Activated CD8-positive, alpha-beta memory T cell treated with anti-CD3 and anti-CD28 coated beads for 24 hours (primary cell): ENCODE measurements at regions not wholly inside any gene's neighbourhood (a gene's known extent, or its start where the extent isn't known, plus 50 kb on each side); places are given as distances from the start of the nearest gene placed in this dataset.
"Not testable (repeated sequence)": the region's sequence is repeated elsewhere in the genome, so short reads cannot be mapped to it uniquely, and the experiment has no call there.

Experiments
- DNase-seq: peaks from one replicate; pipeline ENCODE4 v3.0.0-alpha.2; 2020

DNA sequence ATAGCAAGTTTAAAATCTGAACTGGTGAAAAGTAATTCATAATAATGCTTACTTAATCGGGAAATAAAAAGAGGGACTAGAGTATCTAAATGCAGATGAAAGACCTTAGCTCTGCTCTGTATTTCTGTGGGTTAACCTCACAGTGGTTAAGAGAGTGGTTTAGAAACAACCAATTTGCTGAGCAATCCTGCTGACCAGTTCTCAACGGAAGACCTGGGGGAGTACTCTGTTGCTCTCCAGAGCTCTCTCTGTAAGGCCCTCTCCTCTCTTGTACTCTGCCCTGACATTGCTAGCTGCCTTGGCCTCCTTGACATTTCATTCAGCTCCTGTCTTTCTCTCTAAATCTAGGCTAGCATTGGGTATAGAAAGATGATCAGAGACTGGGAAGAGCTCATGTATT, 1186.6 kb upstream of the SEMA6A start:
- no peak for DNase-seq

DNA sequence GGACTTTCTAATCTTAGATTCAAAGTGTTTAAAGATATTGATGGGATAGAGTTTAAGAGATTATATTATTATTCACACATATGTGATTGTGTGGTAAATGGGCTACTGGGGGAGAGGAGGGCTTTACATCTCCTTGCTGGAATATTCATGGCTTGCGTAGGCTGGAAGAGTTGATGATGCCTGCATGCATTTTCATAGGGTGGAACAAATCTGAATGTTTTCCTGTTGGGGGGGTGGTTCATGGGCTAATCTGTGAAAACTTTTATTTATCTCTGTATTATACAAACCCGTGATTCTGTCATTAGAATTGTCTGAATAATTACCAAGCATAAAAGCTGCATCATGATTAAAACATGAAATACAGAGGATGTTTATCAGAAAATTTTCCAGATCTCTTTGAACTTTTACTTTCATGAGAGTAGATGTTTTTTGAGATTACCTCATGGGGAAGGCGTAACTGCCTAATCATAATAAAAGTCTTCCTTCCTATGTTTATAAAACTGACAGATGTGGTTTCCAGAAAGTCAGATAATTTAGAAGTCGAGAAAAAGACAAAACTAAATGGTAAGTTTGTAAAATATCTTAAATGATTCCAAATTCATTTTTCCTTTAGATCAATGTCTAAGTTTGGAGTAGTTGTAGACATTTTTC, 1185.4 kb upstream of the SEMA6A start:
- DNase-seq, result no peak

DNA sequence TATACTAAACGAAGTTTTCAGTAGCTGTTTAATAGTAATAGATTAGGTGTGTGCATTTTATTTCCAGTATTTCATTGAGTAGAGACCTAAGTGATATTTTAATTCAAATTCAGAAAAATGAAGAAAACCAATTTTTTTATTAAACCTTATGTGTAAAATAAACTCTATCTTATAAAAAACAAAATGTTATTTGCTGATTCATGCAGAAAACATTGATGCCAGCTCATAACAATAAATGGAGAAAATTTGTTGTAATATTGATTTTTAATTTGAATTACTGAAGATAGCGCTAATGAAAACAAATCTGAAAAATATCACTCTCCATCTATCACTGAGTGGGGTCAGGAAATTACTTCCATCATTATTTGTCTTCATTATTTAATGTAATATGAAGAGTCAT, 1177.8 kb upstream of the SEMA6A start:
- DNase-seq, result no peak

DNA sequence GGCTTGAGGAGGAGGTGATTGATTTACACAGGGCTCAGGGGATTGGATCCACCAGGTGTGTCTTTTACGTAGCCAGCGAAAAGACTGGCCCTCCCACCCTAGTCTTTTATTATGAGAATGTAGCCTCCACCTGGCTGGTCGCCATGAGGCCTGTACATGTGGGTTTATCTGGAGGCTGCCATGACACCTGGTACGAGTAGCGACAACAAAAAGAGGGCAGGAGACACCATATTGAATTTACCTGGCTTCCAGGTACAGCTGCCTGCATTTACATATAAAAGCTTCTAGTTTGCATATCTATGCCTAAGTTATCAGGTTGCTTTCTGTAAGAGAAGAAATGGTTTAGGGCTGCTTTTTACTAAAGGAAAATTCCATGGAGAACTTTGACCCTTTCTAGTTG, 1173.7 kb upstream of the SEMA6A start:
- DNase-seq, result no peak

DNA sequence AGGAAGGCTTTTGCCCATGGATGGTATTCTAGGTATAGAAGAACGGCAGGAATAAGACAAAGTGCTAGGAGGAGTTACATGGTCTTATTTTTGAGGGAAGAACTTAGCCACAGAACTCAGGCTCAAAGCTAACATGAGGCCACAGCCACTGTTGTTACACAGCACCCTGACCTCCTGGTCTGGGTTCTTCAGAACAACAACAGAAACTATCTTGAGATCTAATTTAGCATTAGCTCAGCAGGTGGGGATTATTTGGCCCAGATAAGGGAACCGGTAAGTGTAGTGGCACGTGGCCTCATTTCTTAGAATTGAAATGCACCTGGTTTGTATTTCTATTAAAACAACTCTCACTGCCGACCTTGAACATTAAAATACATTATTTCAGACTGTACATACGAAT, 1168.7 kb upstream of the SEMA6A start:
- no peak for DNase-seq

DNA sequence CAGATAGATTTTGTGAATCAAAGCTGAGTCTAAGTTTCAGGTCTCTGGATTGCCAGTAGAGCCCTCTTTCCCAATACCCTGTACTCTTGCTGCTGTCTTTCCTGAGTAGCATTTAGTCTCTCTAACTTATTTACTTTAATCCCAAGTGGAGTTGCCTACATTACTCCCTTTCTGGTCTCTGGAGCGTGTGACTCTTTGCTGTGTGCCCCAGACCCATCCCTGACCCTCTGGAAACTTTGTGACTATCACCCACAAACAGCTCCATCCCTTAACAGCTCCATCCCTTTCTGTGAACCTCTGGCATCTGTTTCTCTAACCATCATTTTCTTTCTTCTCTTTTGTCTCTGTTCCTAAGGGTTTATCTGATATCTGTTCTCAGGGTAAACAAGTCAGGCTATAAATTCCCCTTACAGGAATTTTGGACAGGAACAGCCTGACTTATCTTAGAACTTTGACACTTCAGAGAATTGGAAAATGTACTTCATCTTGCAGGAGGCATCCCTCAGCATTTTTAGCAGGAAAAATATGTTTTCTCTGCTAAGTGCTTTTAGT, 1167.1 kb upstream of the SEMA6A start:
- no peak for DNase-seq

DNA sequence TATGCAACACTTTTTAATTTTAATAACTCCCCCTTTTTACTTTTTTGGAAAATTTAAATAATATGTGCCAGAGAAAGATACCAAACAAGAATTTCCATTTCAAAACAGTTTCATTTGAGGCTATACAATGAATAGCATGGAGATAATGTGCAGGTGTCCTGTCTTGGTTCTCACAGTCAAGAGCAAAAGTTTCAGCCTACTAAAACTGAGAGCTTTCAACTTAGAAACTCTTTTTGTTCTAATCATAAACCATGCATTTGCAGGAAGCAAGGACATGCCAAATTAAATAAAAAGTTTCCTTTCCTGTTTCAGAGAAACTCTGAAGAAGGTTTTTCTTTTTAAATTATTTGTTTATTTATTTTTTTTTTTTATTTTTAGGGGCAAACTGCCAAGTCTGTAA, 1165.6 kb upstream of the SEMA6A start:
- DNase-seq, result no peak

DNA sequence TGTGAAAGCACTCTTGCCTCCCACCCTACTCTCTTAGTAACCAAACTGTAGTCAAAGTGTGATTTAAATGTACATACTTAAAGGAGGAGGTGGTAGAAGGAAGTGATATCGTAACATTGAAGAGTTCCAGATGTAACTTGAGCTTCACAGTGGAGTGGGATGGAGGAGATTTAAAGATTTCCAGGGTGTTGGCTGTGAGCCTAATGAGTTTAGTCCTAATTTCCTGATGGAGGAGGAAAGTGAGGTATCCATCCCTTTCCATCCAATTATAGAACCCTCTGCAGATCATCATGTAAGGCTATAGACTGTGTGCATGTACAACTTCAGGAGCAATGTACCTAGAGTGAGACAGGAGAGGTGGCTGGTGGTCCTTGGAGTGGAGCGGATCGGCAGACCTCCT, 1163.9 kb upstream of the SEMA6A start:
- no peak for DNase-seq

DNA sequence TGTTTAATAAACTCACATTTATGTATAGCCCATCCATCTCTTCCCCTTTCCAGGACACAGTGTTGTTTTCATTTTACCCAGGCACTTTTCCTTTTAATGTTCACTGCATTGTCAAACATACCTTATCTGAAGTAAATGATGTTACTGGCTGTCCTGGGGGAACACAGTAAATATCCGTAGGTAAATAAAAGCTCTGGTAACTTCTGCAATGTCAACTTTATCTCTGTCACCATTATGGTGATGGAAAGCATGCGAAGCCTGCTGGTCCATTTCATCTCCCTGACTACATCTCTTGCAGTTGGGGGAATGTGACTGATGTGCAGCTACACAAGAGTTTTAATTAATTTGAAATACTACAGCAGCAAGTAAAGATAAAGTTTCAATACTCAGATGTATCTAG, 1162.1 kb upstream of the SEMA6A start:
- no peak for DNase-seq

DNA sequence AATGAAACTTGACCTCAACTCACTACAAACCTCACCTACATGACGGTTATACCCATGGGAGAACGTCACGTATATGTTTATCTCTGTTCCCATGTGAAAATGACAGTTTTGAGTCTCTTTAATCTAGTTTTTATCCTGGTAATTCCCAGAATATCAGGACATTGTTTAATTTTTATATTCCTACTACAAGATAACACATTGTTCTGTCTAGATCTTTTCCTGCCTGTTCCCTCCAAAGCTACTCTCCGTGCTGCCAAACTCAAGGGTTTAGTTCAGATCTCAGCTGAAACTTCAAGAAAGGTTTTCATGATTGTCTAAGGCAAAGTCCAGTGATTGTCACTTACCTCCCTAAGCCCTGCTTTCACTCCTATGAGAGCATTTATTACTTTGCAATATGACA, 1159.4 kb upstream of the SEMA6A start:
- no peak for DNase-seq

DNA sequence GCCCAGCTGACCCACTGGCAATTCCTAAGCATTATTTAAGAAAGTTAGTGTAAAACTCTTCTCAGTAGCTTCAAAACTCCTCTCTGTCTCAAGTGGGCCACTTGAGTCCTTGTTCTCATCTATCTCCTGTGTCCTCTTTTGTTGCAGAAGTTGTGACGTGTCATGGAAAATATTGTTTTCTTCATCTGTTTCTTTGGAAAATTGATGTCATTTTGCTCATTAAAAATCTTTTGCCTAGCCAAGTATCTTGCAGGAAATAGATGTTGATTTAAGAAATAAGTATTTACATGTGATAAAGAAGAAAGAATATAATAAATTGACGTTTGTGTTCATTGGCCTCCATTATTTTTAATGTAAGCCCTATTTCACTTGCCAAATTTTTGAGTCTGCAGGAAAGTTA, 1158.4 kb upstream of the SEMA6A start:
- DNase-seq, result no peak

DNA sequence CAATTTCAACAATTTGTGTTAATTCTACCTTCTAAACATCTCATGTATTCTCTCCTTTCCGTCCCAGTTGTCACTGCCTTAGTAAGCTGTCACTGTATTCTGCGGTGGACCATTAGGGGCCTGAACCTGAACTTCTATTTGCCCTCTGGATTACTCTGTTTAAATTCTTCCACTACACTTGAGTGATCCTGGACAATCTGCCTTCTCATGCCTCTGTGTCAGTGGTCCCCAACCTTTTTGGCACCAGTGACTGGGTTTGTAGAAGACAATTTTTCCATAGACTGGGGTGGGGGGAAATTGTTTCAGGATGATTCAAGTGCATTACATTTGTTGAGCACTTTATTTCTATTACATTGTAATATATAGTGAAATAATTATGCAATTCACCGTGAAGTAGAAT, 1157.6 kb upstream of the SEMA6A start:
- no peak for DNase-seq

DNA sequence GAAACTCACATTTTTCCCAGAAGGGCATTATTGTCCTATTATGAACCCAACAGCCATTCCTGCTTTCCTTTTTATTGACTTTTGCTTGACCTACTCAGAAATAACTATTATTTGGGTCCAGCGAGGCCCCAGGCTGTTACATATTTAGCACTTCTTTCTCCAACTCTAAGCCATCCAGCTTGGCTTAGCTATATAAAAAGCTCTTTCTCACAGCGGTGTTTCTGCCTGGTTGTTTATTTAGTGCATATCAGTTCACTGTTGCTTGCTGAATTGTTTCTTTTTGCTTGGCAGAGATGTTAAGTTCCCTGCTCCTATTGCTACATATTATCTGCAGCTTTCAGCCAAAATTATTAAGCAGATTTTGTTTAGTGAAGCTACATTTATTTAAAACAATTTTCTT, 1156.8 kb upstream of the SEMA6A start:
- no peak for DNase-seq

DNA sequence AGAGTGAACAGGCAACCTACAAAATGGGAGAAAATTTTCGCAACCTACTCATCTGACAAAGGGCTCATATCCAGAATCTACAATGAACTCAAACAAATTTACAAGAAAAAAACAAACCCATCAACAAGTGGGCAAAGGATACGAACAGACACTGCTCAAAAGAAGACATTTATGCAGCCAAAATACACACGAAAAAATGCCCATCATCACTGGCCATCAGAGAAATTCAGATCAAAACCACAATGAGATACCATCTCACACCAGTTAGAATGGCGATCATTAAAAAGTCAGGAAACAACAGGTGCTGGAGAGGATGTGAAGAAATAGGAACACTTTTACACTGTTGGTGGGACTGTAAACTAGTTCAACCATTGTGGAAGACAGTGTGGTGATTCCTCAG, 1146.2 kb upstream of the SEMA6A start:
- DNase-seq, result not testable (repeated sequence)

DNA sequence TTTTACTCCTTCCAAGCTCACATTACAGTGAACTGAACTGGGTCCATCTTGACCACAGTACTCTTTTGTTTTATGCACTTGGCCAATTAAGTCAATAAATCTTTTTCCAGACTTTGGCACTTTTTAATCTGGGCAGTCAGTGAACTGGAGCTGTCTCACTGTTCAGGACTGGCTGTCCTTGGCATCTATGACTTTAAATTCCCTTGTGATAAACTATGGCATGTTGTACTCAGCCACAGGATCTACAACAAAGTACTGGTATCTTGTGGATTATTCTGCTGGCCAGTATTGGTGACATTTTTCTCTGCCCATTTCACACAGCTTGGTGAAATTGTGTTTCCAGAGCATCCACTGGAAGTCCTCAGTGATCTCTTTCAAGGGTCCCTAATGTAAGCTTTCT, 1144.8 kb upstream of the SEMA6A start:
- DNase-seq, result no peak

DNA sequence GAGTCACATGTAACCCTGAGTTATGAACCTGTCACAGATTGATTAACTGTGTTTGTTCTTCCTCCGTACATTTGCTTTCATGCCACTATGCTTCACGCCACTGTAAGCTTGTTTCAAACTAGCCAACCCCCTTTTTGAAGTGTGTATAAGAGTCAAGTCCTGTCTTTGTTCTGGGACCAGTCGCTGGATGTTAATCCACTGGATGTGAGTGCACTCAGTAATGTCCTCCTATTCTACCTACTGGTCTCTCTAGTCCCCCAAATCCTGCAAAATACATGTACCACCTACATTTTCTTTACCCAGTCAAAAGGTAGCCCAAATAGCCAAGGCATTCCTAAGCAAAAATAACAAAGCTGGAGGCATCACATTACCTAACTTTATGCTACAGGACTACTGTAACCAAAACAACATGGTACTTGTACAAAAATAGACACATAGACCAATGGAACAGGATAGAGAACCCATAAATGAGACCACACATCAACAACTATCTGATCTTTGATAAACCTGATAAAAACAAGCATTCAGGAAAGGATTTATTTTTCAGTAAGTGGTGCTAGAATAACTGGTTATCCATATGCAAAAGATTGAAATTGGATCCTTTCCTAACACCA, 1139.1 kb upstream of the SEMA6A start:
- no peak for DNase-seq

DNA sequence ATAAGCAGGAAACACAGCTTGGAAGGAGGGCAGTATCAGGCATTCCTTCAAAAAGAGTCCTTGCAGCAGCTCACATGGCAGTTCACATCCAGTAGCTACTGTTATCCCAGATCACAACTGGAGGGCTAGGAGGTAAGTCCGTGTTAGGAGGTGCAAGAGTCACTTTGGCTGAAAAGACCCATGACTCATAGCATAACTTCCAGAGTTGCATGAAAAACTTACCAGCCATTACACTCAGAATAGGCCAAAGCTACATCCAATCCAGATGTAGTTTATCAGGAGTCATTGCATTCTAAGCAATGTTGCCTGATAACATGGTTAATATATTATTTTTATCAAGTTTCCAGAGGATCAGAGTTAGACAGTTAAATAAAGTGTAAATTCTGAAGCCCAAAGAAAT, 1126.4 kb upstream of the SEMA6A start:
- DNase-seq, result no peak

DNA sequence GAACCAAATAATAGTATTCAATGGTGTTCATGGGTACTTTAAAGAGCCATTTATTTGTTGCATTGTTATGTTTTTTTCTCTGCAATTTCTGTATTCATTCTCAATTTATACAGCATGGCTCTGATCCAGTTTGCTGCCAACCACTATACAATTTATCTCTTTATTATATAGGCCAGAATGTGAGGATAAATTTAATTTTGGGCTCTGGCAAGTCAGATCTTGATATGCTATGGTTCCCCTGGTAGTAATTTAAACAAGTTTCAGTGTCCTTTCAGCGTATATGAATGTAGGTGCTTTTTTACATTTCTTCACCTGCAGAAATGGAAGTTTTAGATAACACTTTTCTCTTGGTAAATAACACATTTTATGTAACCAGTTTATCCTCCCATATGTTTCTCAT, 1118.0 kb upstream of the SEMA6A start:
- no peak for DNase-seq

DNA sequence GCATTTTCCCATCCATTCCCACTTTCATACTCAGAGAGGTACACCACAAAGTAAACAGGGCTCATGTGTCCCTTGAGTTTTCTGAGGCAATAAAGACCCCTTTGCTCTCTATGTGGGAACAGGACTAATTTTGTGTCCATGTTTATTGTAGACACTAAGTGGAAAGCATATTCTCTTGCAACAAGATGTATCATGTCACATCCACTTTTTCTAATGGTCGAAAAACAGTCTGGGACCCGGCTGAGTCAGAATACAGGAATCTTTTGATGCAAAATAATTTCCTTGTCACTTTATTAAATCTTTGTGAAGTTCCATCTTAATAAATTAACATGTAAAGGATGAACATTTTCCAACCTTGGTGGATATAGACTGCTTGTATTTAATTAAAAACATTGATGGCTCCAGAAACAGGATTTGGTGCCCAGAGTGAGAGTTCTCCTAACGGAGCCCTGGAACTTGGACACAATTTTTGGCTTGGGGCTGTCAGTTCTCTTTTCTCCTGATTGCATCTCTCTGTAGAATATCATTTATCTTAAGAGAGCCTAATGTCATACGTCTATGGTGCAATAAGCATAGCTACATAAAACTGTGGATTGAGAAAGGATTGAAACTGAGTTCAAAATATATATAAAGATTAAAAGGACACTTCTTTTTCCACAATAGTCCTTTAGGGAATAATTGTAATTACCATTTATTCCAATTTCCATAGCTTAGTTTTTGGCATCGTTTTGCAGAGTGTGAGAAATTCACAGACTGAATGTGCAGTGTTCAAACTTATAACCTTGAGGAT, 1116.7 kb upstream of the SEMA6A start:
- DNase-seq, result no peak

DNA sequence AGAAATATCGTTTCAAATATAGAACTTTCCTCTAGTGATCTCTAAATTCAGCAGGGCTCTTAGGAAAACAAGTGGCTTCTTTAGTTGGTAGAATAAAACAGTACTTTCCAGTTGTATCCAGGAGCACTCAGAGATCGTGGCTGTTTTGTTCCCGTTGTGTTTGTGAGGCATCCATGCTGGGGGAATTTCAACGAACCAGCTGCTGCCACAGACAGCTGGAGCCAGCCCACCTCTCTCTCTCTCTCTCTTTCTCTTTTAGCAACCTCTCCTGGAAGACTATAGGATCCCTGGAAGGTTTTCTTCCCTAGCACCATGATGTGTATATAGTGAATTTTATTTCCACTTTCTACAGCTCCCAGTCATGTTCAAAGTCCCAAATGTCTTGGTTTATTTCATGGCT, 1116.0 kb upstream of the SEMA6A start:
- no peak for DNase-seq

DNA sequence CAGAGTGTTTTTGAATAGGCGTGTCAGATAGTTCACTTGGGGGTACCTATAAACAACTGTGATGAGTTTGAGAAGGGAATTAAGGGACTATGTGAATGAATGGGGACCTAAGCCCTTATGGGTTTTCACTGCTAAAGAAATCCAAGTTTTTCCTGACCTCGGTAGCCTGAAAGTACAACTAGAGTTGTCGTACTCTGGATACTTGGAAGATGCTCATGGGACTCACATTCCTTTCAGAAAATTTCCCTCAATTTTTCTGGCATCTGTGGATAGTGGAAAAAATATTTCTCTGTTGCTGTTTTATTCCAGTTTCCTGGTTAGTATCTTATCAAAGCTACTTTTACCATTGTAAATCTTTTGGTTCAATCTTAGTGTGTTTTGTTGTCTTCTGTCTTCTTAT, 1112.3 kb upstream of the SEMA6A start:
- DNase-seq, result no peak

DNA sequence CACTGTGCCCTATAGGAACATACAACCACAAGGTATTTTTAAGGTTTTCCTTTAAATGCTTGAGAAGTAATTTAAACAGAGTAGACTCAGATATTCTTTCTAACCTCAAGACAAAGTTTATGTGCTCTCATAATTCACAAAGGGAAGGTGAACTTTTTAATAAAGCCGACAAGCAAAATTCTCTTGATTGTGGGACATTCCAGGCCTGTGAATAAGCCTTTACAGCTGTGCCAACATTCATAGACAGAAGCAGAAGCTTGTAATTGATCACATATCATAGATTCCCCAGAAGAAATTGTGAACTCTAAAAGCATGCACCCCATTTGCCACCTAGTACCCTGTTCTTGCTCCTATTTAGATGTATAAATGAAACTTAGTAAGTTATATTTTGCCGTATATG, 1107.8 kb upstream of the SEMA6A start:
- no peak for DNase-seq

DNA sequence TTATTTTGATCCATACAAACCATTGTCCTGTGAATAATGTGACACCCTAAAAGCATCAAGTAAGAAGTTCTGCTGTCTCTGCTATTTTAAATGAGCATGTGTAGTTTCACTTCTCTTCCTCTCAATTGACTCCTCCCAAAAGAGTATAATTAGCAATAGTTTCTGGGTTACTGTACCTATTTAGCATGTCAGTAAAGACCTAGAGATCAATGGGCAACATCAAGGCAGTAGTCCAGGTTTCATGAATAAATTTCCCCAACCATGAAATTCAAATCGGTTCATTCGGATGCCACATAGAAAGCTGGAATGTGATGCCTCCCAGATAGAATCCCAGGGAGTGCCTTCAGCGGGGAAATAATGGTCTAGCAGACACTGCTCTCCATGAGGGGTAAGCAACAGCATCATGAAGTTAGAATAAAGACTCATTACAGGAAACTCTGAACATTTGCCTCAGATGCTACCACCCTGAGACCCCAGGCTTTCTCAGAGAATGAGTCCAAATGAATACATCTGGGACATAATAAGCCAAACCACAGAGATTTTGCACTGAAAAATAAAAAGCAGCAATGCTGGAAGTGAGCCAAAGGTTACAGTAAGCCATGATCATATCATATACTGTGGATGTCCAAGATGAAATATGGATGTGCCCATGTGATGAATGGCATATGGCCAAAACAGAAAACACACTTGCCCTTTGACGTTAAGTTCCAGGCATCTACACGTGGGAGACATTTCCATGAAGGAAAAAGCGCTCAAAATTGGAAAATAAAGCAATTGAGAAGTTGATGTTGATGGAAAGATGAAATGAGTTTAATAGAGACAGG, 1107.0 kb upstream of the SEMA6A start:
- DNase-seq, result no peak
